GM23248 (cell line): ENCODE measurements at regions not wholly inside any gene's neighbourhood (a gene's known extent, or its start where the extent isn't known, plus 50 kb on each side); places are given as distances from the start of the nearest gene placed in this dataset.

ENCODE experiments used
- EZH2 ChIP-seq: fragments of 200-600 bp; sonication (generic); IDR thresholded peaks from 2 replicates; pipeline ENCODE4 v1.6.1; 2018; ENCODE audit warnings: antibody characterized with exemption, mild to moderate bottlenecking; ENCODE audit not compliant: insufficient read depth, poor library complexity, severe bottlenecking
- EZH2phosphoT487 ChIP-seq: fragments of 200-600 bp; sonication (generic); IDR thresholded peaks from 2 replicates; pipeline ENCODE4 v1.6.1; 2018; ENCODE audit warnings: antibody characterized with exemption, moderate library complexity, mild to moderate bottlenecking, low read depth; ENCODE audit not compliant: insufficient read depth

GRCh38 chr5:121325930-121326329, 525.8 kb upstream of the FTMT start:
- TF ChIP-seq EZH2 = no peak
- TF ChIP-seq EZH2phosphoT487 = no peak
